ENCODE measurements at regions not wholly inside any gene's neighbourhood (a gene's known extent, or its start where the extent isn't known, plus 50 kb on each side); places are given as distances from the start of the nearest gene placed in this dataset.

DNA sequence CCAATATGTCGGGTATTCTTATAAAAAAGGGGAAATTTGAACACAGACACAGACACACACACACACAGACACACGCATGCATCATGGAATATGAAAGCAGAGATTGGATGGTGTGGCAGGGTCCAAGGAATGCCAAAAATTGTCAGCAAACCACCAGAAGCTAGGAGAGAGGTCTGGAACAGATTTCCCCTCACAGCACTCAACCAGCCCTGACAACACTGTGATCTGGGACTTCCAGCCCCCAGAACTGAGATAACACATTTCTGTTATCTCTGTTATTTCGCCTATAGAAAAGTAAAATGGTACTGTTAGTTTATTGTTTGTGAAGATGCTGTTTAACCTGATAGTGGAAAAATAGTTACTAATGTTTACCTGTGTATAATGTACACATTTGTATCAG lies 145.4 kb upstream of the ZBED5 start:
- no peaks in the 10 kb centered on the region for H3K4me1 Mint-ChIP-seq (ENCODE audit: low read depth)
- H3K27ac Mint-ChIP-seq, result no peak overlapping the region
- peaks cover 20% of the 10 kb centered on the region for H3K27me3 Mint-ChIP-seq (ENCODE audit: low read depth)
- CTCF ChIA-PET, result interaction anchor here (1.0 kb wide), 1 partner anchor 17 kb away, joined by 3 read pairs; no protein-coding TSS in a partner anchor
- H3K9me3 Mint-ChIP-seq, result no peaks in the 10 kb centered on the region
- H3K4me3 Mint-ChIP-seq, result no peak overlapping the region
- DNase-seq, result no peak
- intact Hi-C loops (cut with micrococcal nuclease), result no loop called here
- H3K36me3 Mint-ChIP-seq (ENCODE audit: low read depth), result no peaks in the 10 kb centered on the region

- H3K27me3 Mint-ChIP-seq (ENCODE audit: low read depth), result peaks cover 20% of the 10 kb centered on the region
- no peak for DNase-seq
- H3K36me3 Mint-ChIP-seq (ENCODE audit: low read depth), result no peaks in the 10 kb centered on the region
- no peak overlapping the region for H3K4me3 Mint-ChIP-seq
- CTCF ChIA-PET, result interaction anchor here (2.1 kb wide), 1 partner anchor 66 kb away, joined by 9 read pairs; no protein-coding TSS in a partner anchor
- H3K27ac Mint-ChIP-seq, result no peak overlapping the region
- intact Hi-C loops (cut with micrococcal nuclease), result no loop called here
- H3K9me3 Mint-ChIP-seq, result no peaks in the 10 kb centered on the region
- H3K4me1 Mint-ChIP-seq (ENCODE audit: low read depth), result no peaks in the 10 kb centered on the region
Measured at GRCh38 chr11:11000579-11001283, 142.9 kb upstream of the ZBED5 start.

DNA sequence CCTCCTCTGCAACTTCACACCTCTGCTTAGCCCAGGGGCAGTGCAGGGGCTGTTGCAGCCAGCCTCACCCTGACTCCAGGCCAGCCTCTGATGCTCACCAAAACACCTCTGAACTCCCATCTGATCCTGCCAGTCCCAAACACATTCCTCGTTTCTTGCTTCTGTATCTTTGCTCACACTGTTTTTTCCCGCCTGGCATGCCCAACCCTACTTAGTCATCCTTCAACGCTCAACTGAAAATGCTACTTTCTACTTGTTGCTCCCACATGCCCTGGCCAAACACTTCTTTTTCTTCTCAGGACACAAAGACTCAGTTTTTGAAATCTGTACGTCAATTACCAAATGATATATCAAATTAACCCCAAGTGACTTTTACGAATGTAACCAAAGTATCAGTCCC lies 140.8 kb upstream of the ZBED5 start:
- no peak overlapping the region for H3K4me3 Mint-ChIP-seq

DNA sequence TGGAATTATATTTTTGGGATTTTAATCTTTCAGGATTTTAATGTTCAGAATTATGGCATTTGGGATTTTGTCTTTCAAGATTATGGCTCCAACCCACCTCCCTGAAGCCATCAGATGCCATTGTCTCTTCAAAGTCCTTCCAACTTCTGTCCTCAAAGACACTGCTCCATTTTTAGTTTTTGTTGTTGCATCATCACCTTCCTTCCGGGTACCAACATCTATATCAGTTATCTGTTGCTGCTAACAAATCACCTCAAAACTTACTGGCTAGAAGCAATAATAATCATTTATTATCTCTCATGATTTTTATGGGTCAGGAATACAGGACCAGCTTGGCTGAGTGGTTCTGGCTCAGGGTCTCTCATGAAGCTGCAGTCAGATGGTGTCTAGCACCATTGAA lies 138.8 kb upstream of the ZBED5 start:
- CTCF ChIA-PET, result interaction anchor here (0.6 kb wide), 1 partner anchor 365 kb away, joined by 3 read pairs; no protein-coding TSS in a partner anchor
- intact Hi-C loops (cut with micrococcal nuclease), result no loop called here
- no peaks in the 10 kb centered on the region for H3K36me3 Mint-ChIP-seq (ENCODE audit: low read depth)
- no peak overlapping the region for H3K4me3 Mint-ChIP-seq
- H3K9me3 Mint-ChIP-seq, result no peaks in the 10 kb centered on the region
- H3K27ac Mint-ChIP-seq, result no peak overlapping the region
- DNase-seq, result no peak
- H3K27me3 Mint-ChIP-seq (ENCODE audit: low read depth), result peaks cover 8% of the 10 kb centered on the region
- no peaks in the 10 kb centered on the region for H3K4me1 Mint-ChIP-seq (ENCODE audit: low read depth)

More for the DNA sequence above, 140.8 kb upstream of the ZBED5 start:
- intact Hi-C loops (cut with micrococcal nuclease), result no loop called here
- no peaks in the 10 kb centered on the region for H3K36me3 Mint-ChIP-seq (ENCODE audit: low read depth)
- no peaks in the 10 kb centered on the region for H3K9me3 Mint-ChIP-seq
- CTCF ChIA-PET, result no interaction called here
- H3K4me1 Mint-ChIP-seq (ENCODE audit: low read depth), result no peaks in the 10 kb centered on the region
- DNase-seq, result no peak
- no peak overlapping the region for H3K27ac Mint-ChIP-seq
- peaks cover 12% of the 10 kb centered on the region for H3K27me3 Mint-ChIP-seq (ENCODE audit: low read depth)

- H3K27me3 Mint-ChIP-seq (ENCODE audit: low read depth), result no peaks in the 10 kb centered on the region
- no peaks in the 10 kb centered on the region for H3K9me3 Mint-ChIP-seq
- CTCF ChIA-PET, result interaction anchor here (1.3 kb wide), 1 partner anchor 201 kb away, joined by 3 read pairs; no protein-coding TSS in a partner anchor
- no peaks in the 10 kb centered on the region for H3K36me3 Mint-ChIP-seq (ENCODE audit: low read depth)
- no peaks in the 10 kb centered on the region for H3K4me1 Mint-ChIP-seq (ENCODE audit: low read depth)
- no peak for DNase-seq
- no peak overlapping the region for H3K4me3 Mint-ChIP-seq
- intact Hi-C loops (cut with micrococcal nuclease), result no loop called here
- no peak overlapping the region for H3K27ac Mint-ChIP-seq
Measured at GRCh38 chr11:10993640-10994039, 135.8 kb upstream of the ZBED5 start.

DNA sequence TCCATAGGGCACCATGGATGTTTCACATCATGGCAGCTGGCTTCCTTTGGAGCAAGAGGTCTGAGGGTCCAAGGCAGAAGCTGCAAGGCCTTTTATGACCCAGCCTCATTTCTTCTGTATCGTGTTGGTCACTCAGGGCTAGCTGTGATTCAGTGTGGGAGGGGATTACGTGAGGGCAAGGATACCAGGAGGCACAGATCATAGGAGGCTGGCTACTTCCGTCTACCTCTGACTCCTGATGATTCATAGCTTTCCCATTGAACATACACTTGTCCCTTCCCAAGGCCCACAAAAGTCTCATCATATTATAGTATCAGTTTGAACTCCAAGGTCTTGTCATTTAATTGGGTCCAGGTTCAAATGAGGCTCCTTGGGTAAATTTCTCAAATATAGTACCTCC lies 135.3 kb upstream of the ZBED5 start:
- no peaks in the 10 kb centered on the region for H3K36me3 Mint-ChIP-seq (ENCODE audit: low read depth)
- H3K9me3 Mint-ChIP-seq, result no peaks in the 10 kb centered on the region
- no peaks in the 10 kb centered on the region for H3K27me3 Mint-ChIP-seq (ENCODE audit: low read depth)
- CTCF ChIA-PET, result interaction anchor here (0.8 to 1.3 kb wide), 2 partner anchors 28 to 200 kb away, joined by 3 read pairs; no protein-coding TSS in a partner anchor
- intact Hi-C loops (cut with micrococcal nuclease), result no loop called here
- no peak overlapping the region for H3K27ac Mint-ChIP-seq
- H3K4me3 Mint-ChIP-seq, result no peak overlapping the region
- DNase-seq, result no peak
- H3K4me1 Mint-ChIP-seq (ENCODE audit: low read depth), result no peaks in the 10 kb centered on the region

DNA sequence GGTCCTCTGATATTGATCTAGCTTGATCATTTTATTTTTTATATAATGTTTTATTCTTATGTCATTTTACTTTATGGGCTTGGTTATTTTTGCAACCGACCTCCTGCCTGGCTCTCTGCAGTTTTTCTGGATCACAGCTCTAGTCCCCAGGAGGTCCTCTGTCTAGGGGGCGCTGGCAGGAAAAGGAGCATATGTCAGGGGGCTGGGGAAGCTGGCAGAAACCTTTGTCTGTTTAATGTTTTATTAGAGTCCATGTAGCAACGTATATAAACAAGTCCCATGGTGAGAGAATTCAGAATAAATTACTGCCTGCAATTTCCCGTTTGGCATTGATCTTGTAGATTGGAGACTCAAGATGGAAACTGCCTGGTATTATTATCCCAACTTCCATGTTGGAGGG lies 133.5 kb upstream of the ZBED5 start:
- Mint-ChIP-seq H3K9me3 (no peaks in the 10 kb centered on the region), H3K27ac (no peak overlapping the region), H3K4me3 (no peak overlapping the region), H3K27me3 (ENCODE audit: low read depth) (no peaks in the 10 kb centered on the region), H3K4me1 (ENCODE audit: low read depth) (no peaks in the 10 kb centered on the region), H3K36me3 (ENCODE audit: low read depth) (no peaks in the 10 kb centered on the region)
- DNase-seq, result no peak
- intact Hi-C loops (cut with micrococcal nuclease), result no loop called here
- CTCF ChIA-PET, result interaction anchor here (1.1 kb wide), 1 partner anchor 37 kb away, joined by 4 read pairs; no protein-coding TSS in a partner anchor

- Mint-ChIP-seq H3K36me3 (ENCODE audit: low read depth) (no peaks in the 10 kb centered on the region), H3K4me3 (no peak overlapping the region), H3K27ac (no peak overlapping the region), H3K9me3 (no peaks in the 10 kb centered on the region), H3K4me1 (ENCODE audit: low read depth) (no peaks in the 10 kb centered on the region), H3K27me3 (ENCODE audit: low read depth) (no peaks in the 10 kb centered on the region)
- intact Hi-C loops (cut with micrococcal nuclease), result no loop called here
- CTCF ChIA-PET, result interaction anchor here (1.1 kb wide), 1 partner anchor 37 kb away, joined by 4 read pairs; no protein-coding TSS in a partner anchor
- DNase-seq, result no peak
Measured at GRCh38 chr11:10990637-10991193, 132.9 kb upstream of the ZBED5 start.

DNA sequence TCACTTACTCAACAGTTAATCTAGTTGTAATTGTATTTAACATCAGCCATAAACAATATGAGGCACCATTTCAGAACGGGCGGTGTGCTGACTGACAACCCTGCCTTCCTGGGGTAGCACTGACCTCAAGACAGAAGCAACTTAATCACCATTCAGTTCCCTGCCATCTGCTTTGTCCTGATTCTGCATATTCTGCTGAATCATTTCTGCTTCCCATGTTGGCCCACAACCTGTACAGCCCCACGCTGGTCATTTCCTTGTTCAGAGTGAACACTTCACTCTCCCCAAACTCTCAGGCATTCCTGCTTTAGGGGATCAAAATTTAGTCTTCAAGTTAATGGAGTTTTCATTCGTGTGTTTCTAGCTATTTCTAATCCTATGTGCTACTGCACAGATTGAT lies 132.3 kb upstream of the ZBED5 start:
- Mint-ChIP-seq H3K4me1 (ENCODE audit: low read depth) (no peaks in the 10 kb centered on the region), H3K27me3 (ENCODE audit: low read depth) (no peaks in the 10 kb centered on the region), H3K27ac (no peak overlapping the region), H3K9me3 (no peaks in the 10 kb centered on the region), H3K36me3 (ENCODE audit: low read depth) (no peaks in the 10 kb centered on the region), H3K4me3 (no peak overlapping the region)
- CTCF ChIA-PET, result no interaction called here
- no peak for DNase-seq
- intact Hi-C loops (cut with micrococcal nuclease), result no loop called here

DNA sequence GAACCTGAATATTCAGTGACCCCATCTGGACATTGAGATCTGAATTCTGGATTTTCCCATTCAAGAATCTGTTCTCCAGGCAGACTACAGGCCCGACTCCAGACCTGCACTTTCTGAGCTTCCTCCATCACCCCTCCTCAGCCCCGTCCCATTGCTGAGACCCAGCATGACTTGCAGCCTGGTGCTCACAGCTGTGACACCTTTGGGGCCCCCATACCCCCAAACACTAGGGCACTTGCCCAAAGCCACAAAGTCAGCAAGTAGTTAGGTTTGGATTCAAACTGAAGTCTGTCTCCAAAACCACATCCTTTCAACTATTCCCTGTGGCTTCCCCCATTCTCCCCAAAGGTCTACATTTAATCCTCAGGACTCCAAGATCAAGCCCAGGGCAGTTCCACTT lies 128.2 kb upstream of the ZBED5 start:
- CTCF ChIA-PET, result interaction anchor here (0.7 kb wide), 1 partner anchor 33 kb away, joined by 3 read pairs; no protein-coding TSS in a partner anchor
- H3K27ac Mint-ChIP-seq, result no peak overlapping the region
- intact Hi-C loops (cut with micrococcal nuclease), result no loop called here
- DNase-seq, result no peak
- H3K4me3 Mint-ChIP-seq, result no peak overlapping the region
- no peaks in the 10 kb centered on the region for H3K4me1 Mint-ChIP-seq (ENCODE audit: low read depth)
- H3K27me3 Mint-ChIP-seq (ENCODE audit: low read depth), result no peaks in the 10 kb centered on the region
- no peaks in the 10 kb centered on the region for H3K9me3 Mint-ChIP-seq
- H3K36me3 Mint-ChIP-seq (ENCODE audit: low read depth), result no peaks in the 10 kb centered on the region

DNA sequence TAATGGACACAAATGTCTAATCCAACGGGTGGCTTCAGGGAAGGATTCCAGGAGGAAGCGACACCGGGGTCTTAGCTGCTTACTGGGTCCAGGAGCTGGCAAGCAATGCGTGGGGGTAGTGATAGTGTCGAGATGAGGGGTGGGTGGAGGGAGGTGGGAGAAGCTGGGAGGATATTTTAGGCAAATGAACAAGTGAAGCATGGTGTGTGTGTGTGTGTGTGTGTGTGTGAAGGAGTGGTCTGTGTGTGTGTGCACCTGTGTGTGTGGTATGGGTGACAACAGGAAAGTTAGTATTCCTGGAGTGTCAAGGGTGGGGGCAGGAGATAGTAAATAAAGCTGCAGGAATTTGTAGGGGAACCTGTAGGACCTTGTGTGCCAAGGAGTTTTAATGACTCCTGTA lies 126.9 kb upstream of the ZBED5 start:
- H3K4me3 Mint-ChIP-seq, result no peak overlapping the region
- intact Hi-C loops (cut with micrococcal nuclease), result no loop called here
- H3K9me3 Mint-ChIP-seq, result no peaks in the 10 kb centered on the region
- no peaks in the 10 kb centered on the region for H3K4me1 Mint-ChIP-seq (ENCODE audit: low read depth)
- H3K27ac Mint-ChIP-seq, result no peak overlapping the region
- no peak for DNase-seq
- no peaks in the 10 kb centered on the region for H3K27me3 Mint-ChIP-seq (ENCODE audit: low read depth)
- CTCF ChIA-PET, result interaction anchor here (1.0 to 1.2 kb wide), 2 partner anchors 36 to 192 kb away, joined by 3 to 7 read pairs; no protein-coding TSS in a partner anchor
- H3K36me3 Mint-ChIP-seq (ENCODE audit: low read depth), result no peaks in the 10 kb centered on the region

GRCh38 chr11:10984250-10984649 lies 126.4 kb upstream of the ZBED5 start:
- intact Hi-C loops (cut with micrococcal nuclease), result no loop called here
- no peak overlapping the region for H3K4me3 Mint-ChIP-seq
- H3K27ac Mint-ChIP-seq, result no peak overlapping the region
- no peaks in the 10 kb centered on the region for H3K36me3 Mint-ChIP-seq (ENCODE audit: low read depth)
- H3K27me3 Mint-ChIP-seq (ENCODE audit: low read depth), result no peaks in the 10 kb centered on the region
- no peaks in the 10 kb centered on the region for H3K4me1 Mint-ChIP-seq (ENCODE audit: low read depth)
- CTCF ChIA-PET, result interaction anchor here (1.0 to 1.2 kb wide), 2 partner anchors 36 to 191 kb away, joined by 3 to 7 read pairs; no protein-coding TSS in a partner anchor
- H3K9me3 Mint-ChIP-seq, result no peaks in the 10 kb centered on the region
- DNase-seq, result no peak

Measured in activated naive CD4-positive, alpha-beta T cell treated with anti-CD3 and anti-CD28 coated beads for 36 hours (primary cell).